OCI-LY7 (cell line): ENCODE measurements at regions not wholly inside any gene's neighbourhood (a gene's known extent, or its start where the extent isn't known, plus 50 kb on each side); places are given as distances from the start of the nearest gene placed in this dataset.

ENCODE experiments used
- BruUV-seq: library from RNA; stranded (reverse); fragments of 400-500 nt; replicated peaks from 2 replicates; lab custom pipeline; 2021; lab: Mats Ljungman, UMichigan
- CTCF ChIA-PET: fragments of 300-600 bp; sonication (Branson Sonifier 250); formaldehyde crosslinking; loops from one replicate; lab custom pipeline; 2022; ENCODE audit warnings: antibody characterized with exemption; ENCODE audit not compliant: unreplicated experiment; lab: Charles Lee
- POLR2A ChIA-PET: fragments of 300-600 bp; sonication (Branson Sonifier 250); formaldehyde crosslinking; loops from one replicate; lab custom pipeline; 2022; ENCODE audit warnings: antibody characterized with exemption; lab: Charles Lee
- DNase-seq: peaks from one replicate; pipeline ENCODE4 v3.0.0-alpha.2; 2015; ENCODE audit warnings: low spot score
- H2AFZ ChIP-seq: fragments of 200-600 bp; sonication (generic), shearing (Covaris generic); 2 replicates; pipeline ENCODE4 v1.6.1; 2014; ENCODE audit warnings: mild to moderate bottlenecking, antibody characterized with exemption, low read length, moderate library complexity
- H3K27ac ChIP-seq: fragments of 200-600 bp; sonication (generic); 2 replicates; pipeline ENCODE4 v1.5.1; 2014; ENCODE audit warnings: mixed run types, low read depth, mild to moderate bottlenecking, moderate library complexity, low read length, inconsistent platforms; ENCODE audit not compliant: poor library complexity, severe bottlenecking
- H3K36me3 ChIP-seq: fragments of 200-600 bp; sonication (generic); 2 replicates; pipeline ENCODE4 v1.6.1; 2014; ENCODE audit warnings: mild to moderate bottlenecking, antibody characterized with exemption, low read length, moderate library complexity, mixed read lengths; ENCODE audit not compliant: insufficient read depth
- H3K4me1 ChIP-seq: fragments of 200-600 bp; sonication (generic); 2 replicates; pipeline ENCODE4 v1.5.1; 2014; ENCODE audit warnings: mild to moderate bottlenecking, low read length; ENCODE audit not compliant: insufficient read depth, poor library complexity, severe bottlenecking
- H3K4me2 ChIP-seq: fragments of 200-600 bp; sonication (generic); 2 replicates; pipeline ENCODE4 v1.6.1; 2014; ENCODE audit warnings: mild to moderate bottlenecking, low read length
- H3K4me3 ChIP-seq: fragments of 200-600 bp; sonication (generic); 2 replicates; pipeline ENCODE4 v1.5.1; 2014; ENCODE audit warnings: mild to moderate bottlenecking, low read depth, low read length; ENCODE audit not compliant: poor library complexity, severe bottlenecking
- H3K79me2 ChIP-seq: fragments of 200-600 bp; sonication (generic); 2 replicates; pipeline ENCODE4 v1.6.1; 2016; ENCODE audit warnings: low read depth, mild to moderate bottlenecking, low read length, moderate library complexity, mixed read lengths; ENCODE audit not compliant: insufficient read depth
- H3K9me2 ChIP-seq: fragments of 200-600 bp; sonication (generic); 2 replicates; pipeline ENCODE4 v1.6.1; 2016; ENCODE audit warnings: mild to moderate bottlenecking, low read length, mixed read lengths; ENCODE audit not compliant: insufficient read depth
- H3K9me3 ChIP-seq: fragments of 200-600 bp; sonication (generic); 2 replicates; pipeline ENCODE4 v1.6.1; 2014; ENCODE audit warnings: mild to moderate bottlenecking, mixed run types, low read length, mixed read lengths
- H4K20me1 ChIP-seq: fragments of 200-600 bp; sonication (generic); 2 replicates; pipeline ENCODE4 v1.6.1; 2014; ENCODE audit warnings: mild to moderate bottlenecking, antibody characterized with exemption, low read length, moderate library complexity, mixed read lengths; ENCODE audit not compliant: insufficient read depth
- CTCF ChIP-seq: fragments of 200-600 bp; sonication (generic); conservative IDR thresholded peaks from 2 replicates; pipeline ENCODE4 v1.5.1; 2014; ENCODE audit warnings: mild to moderate bottlenecking, antibody characterized with exemption, low read length, moderate library complexity, mixed read lengths
- EZH2phosphoT487 ChIP-seq: fragments of 200-600 bp; sonication (generic); IDR thresholded peaks from 2 replicates; pipeline ENCODE4 v1.6.1; 2018; ENCODE audit warnings: low read depth, borderline replicate concordance, mild to moderate bottlenecking, mixed run types, antibody characterized with exemption, low read length, moderate library complexity, mixed read lengths
- intact Hi-C: fragments of 100-400 bp; cut with micrococcal nuclease; formaldehyde crosslinking; loops from one replicate; pipeline ENCODE4 v1.10.0; 2022; ENCODE audit not compliant: unreplicated experiment

GRCh38 chr4:27119239-27119638 lies 258.6 kb downstream of the STIM2 start:
- H3K9me3 ChIP-seq: no peaks in the 10 kb centered on the region
- H2AFZ ChIP-seq: no peak overlapping the region
- H3K4me1 ChIP-seq: no peaks in the 10 kb centered on the region
- intact Hi-C loops: no loop called here
- H3K9me2 ChIP-seq: no peaks in the 10 kb centered on the region
- ChIA-PET CTCF (no interaction called here), POLR2A (interaction anchor here (0.7 kb wide), 1 partner anchor 1939 kb away, joined by 6 read pairs; no protein-coding TSS in a partner anchor)
- H4K20me1 ChIP-seq: no peaks in the 10 kb centered on the region
- no peak overlapping the region for H3K27ac ChIP-seq
- no peaks in the 10 kb centered on the region for H3K79me2 ChIP-seq
- TF ChIP-seq EZH2phosphoT487 (no peak), CTCF (no peak)
- no peak overlapping the region for H3K4me3 ChIP-seq
- no peak overlapping the region for H3K4me2 ChIP-seq
- no peak for DNase-seq
- BruUV-seq: no TSS peak
- no peaks in the 10 kb centered on the region for H3K36me3 ChIP-seq

GRCh38 chr4:27121830-27122229 lies 261.2 kb downstream of the STIM2 start:
- H3K9me2 ChIP-seq: no peaks in the 10 kb centered on the region
- no peaks in the 10 kb centered on the region for H3K36me3 ChIP-seq
- DNase-seq: no peak
- H3K27ac ChIP-seq: no peak overlapping the region
- H3K4me2 ChIP-seq: no peak overlapping the region
- BruUV-seq: no TSS peak
- H3K4me3 ChIP-seq: no peak overlapping the region
- no peak overlapping the region for H2AFZ ChIP-seq
- intact Hi-C loops: no loop called here
- no peaks in the 10 kb centered on the region for H3K79me2 ChIP-seq
- TF ChIP-seq CTCF: no peak
- TF ChIP-seq EZH2phosphoT487: no peak
- H4K20me1 ChIP-seq: no peaks in the 10 kb centered on the region
- no peaks in the 10 kb centered on the region for H3K9me3 ChIP-seq
- POLR2A ChIA-PET: interaction anchor here (0.9 to 1.0 kb wide), 2 partner anchors 27 to 32 kb away, joined by 3 read pairs; no protein-coding TSS in a partner anchor
- CTCF ChIA-PET: no interaction called here
- H3K4me1 ChIP-seq: no peaks in the 10 kb centered on the region

GRCh38 chr4:27123123-27123768 lies 262.6 kb downstream of the STIM2 start:
- CTCF ChIA-PET: no interaction called here
- no peak for DNase-seq
- BruUV-seq: no TSS peak
- H3K4me1 ChIP-seq: no peaks in the 10 kb centered on the region
- H4K20me1 ChIP-seq: no peaks in the 10 kb centered on the region
- no peak overlapping the region for H3K27ac ChIP-seq
- H3K4me3 ChIP-seq: no peak overlapping the region
- no peak overlapping the region for H2AFZ ChIP-seq
- no peaks in the 10 kb centered on the region for H3K36me3 ChIP-seq
- intact Hi-C loops: no loop called here
- TF ChIP-seq CTCF (no peak), EZH2phosphoT487 (no peak)
- H3K79me2 ChIP-seq: no peaks in the 10 kb centered on the region
- POLR2A ChIA-PET: interaction anchor here (0.7 kb wide), 1 partner anchor 12 kb away, joined by 3 read pairs; no protein-coding TSS in a partner anchor
- H3K4me2 ChIP-seq: no peak overlapping the region
- no peaks in the 10 kb centered on the region for H3K9me2 ChIP-seq
- H3K9me3 ChIP-seq: no peaks in the 10 kb centered on the region
